ENCODE measurements at regions not wholly inside any gene's neighbourhood (a gene's known extent, or its start where the extent isn't known, plus 50 kb on each side); places are given as distances from the start of the nearest gene placed in this dataset.
"Not testable (repeated sequence)": the region's sequence is repeated elsewhere in the genome, so short reads cannot be mapped to it uniquely, and the experiment has no call there.

DNA sequence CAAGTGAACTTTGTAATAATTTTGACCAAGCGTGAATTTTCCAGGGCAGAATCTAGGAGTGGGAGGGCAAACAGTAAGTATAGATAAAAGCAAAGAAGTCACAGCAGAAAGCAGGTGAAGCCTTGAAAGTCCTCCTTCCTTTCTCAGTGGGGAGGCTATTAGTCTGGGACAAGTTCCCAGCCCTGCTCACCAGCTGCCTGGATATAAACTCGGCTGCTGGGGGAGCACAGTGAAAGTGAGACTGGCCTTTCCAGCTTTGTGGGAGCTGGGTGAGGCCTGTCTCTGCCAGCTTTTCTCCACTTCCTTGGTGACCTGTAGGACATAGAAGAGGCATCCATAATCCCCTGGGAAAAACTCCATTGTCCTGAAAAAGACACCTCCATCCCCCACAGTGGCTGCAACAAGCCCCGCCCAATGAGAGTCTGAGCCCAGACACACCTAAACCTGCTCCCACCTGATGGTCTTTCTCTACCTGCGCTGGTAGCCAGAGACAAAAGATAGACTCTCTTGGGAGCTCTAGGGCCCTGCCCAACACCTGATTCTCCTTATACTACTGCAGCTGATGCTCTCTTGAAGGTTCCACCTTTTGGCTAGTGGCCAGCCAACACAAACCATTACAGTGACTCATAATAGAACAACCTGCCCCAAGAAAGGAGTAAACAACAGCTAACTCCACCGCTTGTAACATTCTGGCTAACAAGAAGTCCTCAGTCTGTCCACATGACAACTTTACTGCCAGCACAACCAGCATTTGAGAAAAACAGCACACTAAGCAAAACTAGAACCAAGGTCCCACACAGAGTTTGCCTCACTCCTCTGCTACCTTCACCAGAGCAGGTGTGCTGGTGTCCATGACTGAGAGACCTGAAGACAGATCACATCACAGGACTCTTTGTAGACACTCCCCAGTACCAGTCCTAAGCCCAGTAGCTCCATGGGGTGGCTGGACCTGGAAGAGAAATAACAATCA lies 252.2 kb upstream of the SLITRK6 start:
- peak; percentile 0 to 19 for DNase-seq

DNA sequence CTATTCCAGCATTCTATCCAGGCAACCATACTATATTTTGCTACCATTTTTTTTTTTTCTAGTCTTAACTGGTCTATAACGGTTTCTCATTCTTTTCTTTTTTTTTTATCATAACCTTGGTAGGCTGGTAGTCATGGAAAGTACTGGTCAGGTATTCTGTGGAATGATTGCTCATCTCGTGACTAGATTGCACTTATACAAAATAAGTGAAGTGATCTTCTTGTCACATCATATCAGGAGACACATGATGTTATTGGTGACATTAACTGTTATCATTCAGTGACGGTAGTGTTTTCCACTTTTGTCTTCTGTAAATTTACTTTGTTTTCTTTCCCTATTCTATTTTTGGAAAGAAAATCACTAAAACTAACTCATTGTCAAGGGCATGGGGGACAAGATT lies 239.3 kb upstream of the SLITRK6 start:
- no peak for DNase-seq

- DNase-seq = peak in 1 of 2 experiments; percentile 48
These were observed 221.3 kb upstream of the SLITRK6 start for GRCh38 chr13:86020351-86021002.

GRCh38 chr13:86006317-86006716 lies 207.1 kb upstream of the SLITRK6 start:
- no peak for DNase-seq

- no peak for DNase-seq
These were observed 203.8 kb upstream of the SLITRK6 start for GRCh38 chr13:86003029-86003428.

GRCh38 chr13:86000546-86000945 lies 201.3 kb upstream of the SLITRK6 start:
- no peak for DNase-seq

GRCh38 chr13:85997587-85997986 lies 198.4 kb upstream of the SLITRK6 start:
- no peak for DNase-seq

- DNase-seq = no peak
These were observed 196.7 kb upstream of the SLITRK6 start for GRCh38 chr13:85995788-85996418.

- DNase-seq = no peak
These were observed 194.3 kb upstream of the SLITRK6 start for GRCh38 chr13:85993567-85993966.

DNA sequence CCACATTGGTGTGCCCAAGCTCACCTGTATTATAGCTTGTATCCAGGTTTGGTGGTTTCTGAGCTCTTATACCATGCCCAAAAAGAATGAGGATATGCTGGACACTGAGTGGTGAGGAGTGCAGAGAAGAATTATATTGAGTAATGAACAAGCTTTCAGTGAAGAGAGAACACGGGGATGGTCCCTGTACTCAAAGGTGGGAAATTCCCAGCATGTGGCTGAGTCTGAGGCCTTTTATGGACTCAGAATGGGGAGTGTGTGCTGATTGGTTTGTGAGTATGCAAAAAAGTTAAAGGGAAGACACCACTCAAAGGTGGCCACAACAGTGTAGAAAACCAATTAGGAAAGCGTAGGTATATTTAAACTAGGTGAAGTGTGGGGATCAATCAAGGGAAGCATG lies 191.2 kb upstream of the SLITRK6 start:
- DNase-seq = no peak

DNA sequence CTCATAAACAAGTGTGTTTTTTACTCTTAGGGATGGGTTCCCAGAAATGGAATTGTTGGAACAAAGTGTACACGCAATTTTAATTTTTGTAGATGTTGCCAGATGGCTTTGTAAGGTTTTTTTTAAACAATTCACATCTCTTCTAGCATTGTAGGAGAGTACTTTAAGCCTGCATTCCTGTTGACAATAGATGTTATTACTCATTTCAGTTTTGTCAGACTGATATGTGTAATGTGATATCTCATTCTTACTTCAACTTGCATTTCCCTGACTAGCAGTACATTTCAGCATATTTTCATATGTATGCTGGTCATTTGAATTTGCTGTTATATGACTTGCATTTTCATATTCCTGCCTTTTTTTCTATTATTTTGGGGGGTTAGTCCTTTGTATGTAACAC lies 186.6 kb upstream of the SLITRK6 start:
- no peak for DNase-seq

- no peak for DNase-seq
These were observed 182.9 kb upstream of the SLITRK6 start for GRCh38 chr13:85982102-85982501.

- DNase-seq = not testable (repeated sequence)
These were observed 181.2 kb upstream of the SLITRK6 start for GRCh38 chr13:85980447-85980846.

DNA sequence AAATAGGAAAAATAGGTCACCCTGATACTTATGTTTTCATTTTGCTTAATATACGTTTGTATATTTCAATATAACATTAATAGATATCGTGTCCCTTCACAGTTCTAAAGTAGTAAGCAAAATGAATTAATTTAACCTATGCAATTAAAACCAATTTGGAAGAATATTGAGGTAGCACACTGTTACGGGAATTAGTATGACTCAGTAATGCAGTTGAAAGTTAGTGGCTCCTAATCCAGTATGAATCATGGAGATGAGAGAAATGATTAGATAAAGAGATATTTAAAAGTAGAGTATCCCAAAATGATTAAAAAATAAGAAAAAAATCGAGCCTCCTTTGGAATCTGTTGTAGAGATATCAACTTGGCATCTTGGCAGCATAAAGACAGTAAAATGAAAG lies 177.0 kb upstream of the SLITRK6 start:
- DNase-seq = no peak

GRCh38 chr13:85974608-85975366 lies 175.6 kb upstream of the SLITRK6 start:
- DNase-seq = no peak

DNA sequence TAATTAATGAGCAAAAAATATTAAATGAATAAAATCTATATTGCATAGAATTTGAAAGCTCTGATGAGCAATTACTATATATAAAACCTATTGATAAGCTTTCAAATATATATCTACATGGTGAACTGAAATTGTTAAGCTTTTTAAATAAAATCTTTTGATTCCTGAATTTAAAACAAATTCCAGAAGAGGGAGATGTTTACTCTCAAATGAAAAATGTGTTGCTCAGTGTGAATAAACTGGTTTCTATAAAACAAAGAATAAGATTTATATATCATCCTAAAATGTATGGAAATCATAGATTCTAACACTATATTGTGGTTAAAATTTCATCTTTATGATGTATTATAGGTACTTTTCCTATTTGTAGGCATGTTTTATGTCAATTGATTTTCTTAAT lies 171.5 kb upstream of the SLITRK6 start:
- DNase-seq = peak in 1 of 2 experiments; percentile 0

DNA sequence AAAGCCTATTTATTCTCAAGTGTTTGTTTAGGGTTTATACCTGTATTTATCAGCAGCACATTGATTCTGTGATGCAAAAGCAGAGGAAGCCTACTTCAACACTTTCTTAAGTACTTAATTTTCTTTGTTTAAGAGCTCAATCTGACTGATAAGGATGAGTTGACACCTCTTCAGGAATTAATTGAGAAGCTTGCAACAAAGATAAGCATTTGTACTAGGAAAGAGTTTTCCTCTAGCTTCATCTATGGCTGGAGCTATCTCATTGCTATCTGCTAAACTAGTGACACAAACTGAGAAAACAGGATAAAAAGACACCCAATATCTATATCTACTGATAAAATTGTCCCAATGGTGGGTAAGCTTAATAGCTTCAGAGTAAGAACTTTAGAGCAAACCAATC lies 170.1 kb upstream of the SLITRK6 start:
- no peak for DNase-seq

DNA sequence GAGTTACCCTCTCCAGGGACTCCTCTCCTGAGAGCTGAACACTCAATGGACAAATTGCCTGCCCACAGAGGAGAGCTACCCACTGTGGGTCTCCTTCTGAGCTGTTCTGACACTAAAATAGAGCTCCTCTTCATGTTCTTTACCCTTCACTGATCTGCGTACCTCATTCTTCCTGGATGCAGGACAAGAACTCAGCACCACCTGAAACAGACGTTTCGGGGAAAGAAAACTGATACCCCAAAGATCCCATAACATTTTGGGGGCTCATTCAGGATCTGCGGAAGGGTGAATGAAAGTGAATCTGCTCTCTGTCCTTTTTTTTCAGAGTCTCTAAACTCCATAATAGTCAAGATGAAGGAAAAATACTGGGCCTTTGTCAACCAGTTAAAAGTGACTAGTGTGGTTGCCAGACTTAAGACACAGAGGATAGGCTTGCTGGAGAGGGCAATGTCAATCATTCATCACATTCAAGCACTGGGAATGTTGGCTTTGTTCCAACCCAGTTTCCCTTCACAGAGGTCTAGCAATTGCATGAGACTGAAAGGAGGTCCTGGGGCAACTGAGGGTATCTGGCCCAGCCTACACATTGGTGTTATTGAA lies 136.7 kb upstream of the SLITRK6 start:
- DNase-seq = no peak

- no peak for DNase-seq
These were observed 130.9 kb upstream of the SLITRK6 start for GRCh38 chr13:85930108-85930507.

- DNase-seq = no peak
These were observed 111.7 kb upstream of the SLITRK6 start for GRCh38 chr13:85910962-85911361.

GRCh38 chr13:85900521-85900920 lies 101.3 kb upstream of the SLITRK6 start:
- no peak for DNase-seq
